Epithelial cell of prostate (primary cell): ENCODE measurements at regions not wholly inside any gene's neighbourhood (a gene's known extent, or its start where the extent isn't known, plus 50 kb on each side); places are given as distances from the start of the nearest gene placed in this dataset.

Source experiments
- DNase-seq: peaks from one replicate; pipeline ENCODE4 v3.0.0-alpha.2; 2011; ENCODE audit warnings: low read depth, low spot score
- H3K27ac ChIP-seq: fragments of 450-650 bp; 2 replicates; pipeline ENCODE4 v1.5.1; 2017; ENCODE audit warnings: mild to moderate bottlenecking

GRCh38 chr13:105107781-105108180 lies 1427.7 kb downstream of the EFNB2 start:
- DNase-seq = no peak
- H3K27ac ChIP-seq = no peak overlapping the region

GRCh38 chr13:105105471-105105870 lies 1430.0 kb downstream of the EFNB2 start:
- DNase-seq = no peak
- H3K27ac ChIP-seq = no peak overlapping the region

GRCh38 chr13:105097521-105097920 lies 1437.9 kb downstream of the EFNB2 start:
- DNase-seq = no peak
- H3K27ac ChIP-seq = no peak overlapping the region

GRCh38 chr13:105089858-105090643 lies 1445.4 kb downstream of the EFNB2 start:
- DNase-seq = no peak
- no peak overlapping the region for H3K27ac ChIP-seq

- H3K27ac ChIP-seq = no peak overlapping the region
- DNase-seq = no peak
Measured at GRCh38 chr13:105087945-105088344, 1447.5 kb downstream of the EFNB2 start.

GRCh38 chr13:105084931-105085330 lies 1450.5 kb downstream of the EFNB2 start:
- DNase-seq = no peak
- no peak overlapping the region for H3K27ac ChIP-seq

GRCh38 chr13:105083992-105084391 lies 1451.5 kb downstream of the EFNB2 start:
- H3K27ac ChIP-seq = no peak overlapping the region
- no peak for DNase-seq

GRCh38 chr13:105074755-105075154 lies 1460.7 kb downstream of the EFNB2 start:
- DNase-seq = no peak
- no peak overlapping the region for H3K27ac ChIP-seq

GRCh38 chr13:105073041-105073440 lies 1462.4 kb downstream of the EFNB2 start:
- DNase-seq = no peak
- no peak overlapping the region for H3K27ac ChIP-seq

- DNase-seq = no peak
- no peak overlapping the region for H3K27ac ChIP-seq
Measured at GRCh38 chr13:105070452-105070851, 1465.0 kb downstream of the EFNB2 start.

GRCh38 chr13:105069106-105069505 lies 1466.4 kb downstream of the EFNB2 start:
- no peak overlapping the region for H3K27ac ChIP-seq
- no peak for DNase-seq

- no peak for DNase-seq
- no peak overlapping the region for H3K27ac ChIP-seq
Measured at GRCh38 chr13:105063676-105064075, 1471.8 kb downstream of the EFNB2 start.

- no peak for DNase-seq
- no peak overlapping the region for H3K27ac ChIP-seq
Measured at GRCh38 chr13:105059786-105060185, 1475.7 kb downstream of the EFNB2 start.

- no peak for DNase-seq
- no peak overlapping the region for H3K27ac ChIP-seq
Measured at GRCh38 chr13:105058517-105058916, 1476.9 kb downstream of the EFNB2 start.

- no peak for DNase-seq
- no peak overlapping the region for H3K27ac ChIP-seq
Measured at GRCh38 chr13:105052711-105053110, 1482.8 kb downstream of the EFNB2 start.

GRCh38 chr13:105050686-105051085 lies 1484.8 kb downstream of the EFNB2 start:
- no peak overlapping the region for H3K27ac ChIP-seq
- DNase-seq = no peak

- DNase-seq = no peak
- H3K27ac ChIP-seq = no peak overlapping the region
Measured at GRCh38 chr13:105048677-105049076, 1486.8 kb downstream of the EFNB2 start.

GRCh38 chr13:105047676-105048295 lies 1487.7 kb downstream of the EFNB2 start:
- DNase-seq = no peak
- H3K27ac ChIP-seq = no peak overlapping the region

- no peak for DNase-seq
- no peak overlapping the region for H3K27ac ChIP-seq
Measured at GRCh38 chr13:105037110-105037509, 1498.4 kb downstream of the EFNB2 start.

- no peak for DNase-seq
- H3K27ac ChIP-seq = no peak overlapping the region
Measured at GRCh38 chr13:105035092-105035491, 1500.4 kb downstream of the EFNB2 start.

GRCh38 chr13:105033999-105034398 lies 1501.5 kb downstream of the EFNB2 start:
- no peak for DNase-seq
- no peak overlapping the region for H3K27ac ChIP-seq

GRCh38 chr13:105031306-105031705 lies 1504.2 kb downstream of the EFNB2 start:
- DNase-seq = no peak
- H3K27ac ChIP-seq = no peak overlapping the region
